ENCODE measurements at regions not wholly inside any gene's neighbourhood (a gene's known extent, or its start where the extent isn't known, plus 50 kb on each side); places are given as distances from the start of the nearest gene placed in this dataset.
"Not testable (repeated sequence)": the region's sequence is repeated elsewhere in the genome, so short reads cannot be mapped to it uniquely, and the experiment has no call there.

- no peak for DNase-seq (ENCODE audit: low spot score)
These were observed 304.7 kb upstream of the TMEM132C start for GRCh38 chr12:127962303-127962702.

- no peak for DNase-seq (ENCODE audit: low spot score)
These were observed 303.0 kb upstream of the TMEM132C start for GRCh38 chr12:127963933-127964332.

- peak; percentile 20 for DNase-seq (ENCODE audit: low spot score)
These were observed 302.3 kb upstream of the TMEM132C start for GRCh38 chr12:127964717-127965116.

- DNase-seq (ENCODE audit: low spot score) = no peak
These were observed 300.6 kb upstream of the TMEM132C start for GRCh38 chr12:127966331-127966730.

GRCh38 chr12:127970491-127970890 lies 296.5 kb upstream of the TMEM132C start:
- no peak for DNase-seq (ENCODE audit: low spot score)

GRCh38 chr12:127980585-127980984 lies 286.4 kb upstream of the TMEM132C start:
- DNase-seq (ENCODE audit: low spot score) = no peak

GRCh38 chr12:127981875-127982274 lies 285.1 kb upstream of the TMEM132C start:
- DNase-seq (ENCODE audit: low spot score) = no peak

- DNase-seq (ENCODE audit: low spot score) = not testable (repeated sequence)
These were observed 283.7 kb upstream of the TMEM132C start for GRCh38 chr12:127983213-127983791.

- DNase-seq (ENCODE audit: low spot score) = no peak
These were observed 282.4 kb upstream of the TMEM132C start for GRCh38 chr12:127984386-127985055.

- DNase-seq (ENCODE audit: low spot score) = no peak
These were observed 279.6 kb upstream of the TMEM132C start for GRCh38 chr12:127987199-127987901.

GRCh38 chr12:127991485-127991884 lies 275.5 kb upstream of the TMEM132C start:
- no peak for DNase-seq (ENCODE audit: low spot score)

GRCh38 chr12:127998988-127999387 lies 268.0 kb upstream of the TMEM132C start:
- no peak for DNase-seq (ENCODE audit: low spot score)

GRCh38 chr12:128004383-128004938 lies 262.5 kb upstream of the TMEM132C start:
- DNase-seq (ENCODE audit: low spot score) = no peak

- DNase-seq (ENCODE audit: low spot score) = no peak
These were observed 259.7 kb upstream of the TMEM132C start for GRCh38 chr12:128007250-128007649.

GRCh38 chr12:128008341-128008740 lies 258.6 kb upstream of the TMEM132C start:
- no peak for DNase-seq (ENCODE audit: low spot score)

GRCh38 chr12:128009108-128009507 lies 257.9 kb upstream of the TMEM132C start:
- DNase-seq (ENCODE audit: low spot score) = no peak

GRCh38 chr12:128012110-128012509 lies 254.9 kb upstream of the TMEM132C start:
- DNase-seq (ENCODE audit: low spot score) = no peak

- DNase-seq (ENCODE audit: low spot score) = no peak
These were observed 251.7 kb upstream of the TMEM132C start for GRCh38 chr12:128015276-128015675.

- DNase-seq (ENCODE audit: low spot score) = no peak
These were observed 248.9 kb upstream of the TMEM132C start for GRCh38 chr12:128018067-128018466.

- no peak for DNase-seq (ENCODE audit: low spot score)
These were observed 246.9 kb upstream of the TMEM132C start for GRCh38 chr12:128019996-128020544.

- DNase-seq (ENCODE audit: low spot score) = no peak
These were observed 245.4 kb upstream of the TMEM132C start for GRCh38 chr12:128021561-128021960.

- DNase-seq (ENCODE audit: low spot score) = no peak
These were observed 241.3 kb upstream of the TMEM132C start for GRCh38 chr12:128025589-128026245.
